Activated T-helper 1 cell treated with anti-CD3 and anti-CD28 coated beads, Interleukin-2, amount 50 U/mL, for 16 hours (primary cell): ENCODE measurements at regions not wholly inside any gene's neighbourhood (a gene's known extent, or its start where the extent isn't known, plus 50 kb on each side); places are given as distances from the start of the nearest gene placed in this dataset.
"Not testable (repeated sequence)": the region's sequence is repeated elsewhere in the genome, so short reads cannot be mapped to it uniquely, and the experiment has no call there.

ENCODE experiments used
- DNase-seq, 2 donors: peaks; one replicate each; pipeline ENCODE4 v3.0.0-alpha.2; 2020; ENCODE audit warnings: low read depth in 1 of 2, low spot score in 1 of 2

DNA sequence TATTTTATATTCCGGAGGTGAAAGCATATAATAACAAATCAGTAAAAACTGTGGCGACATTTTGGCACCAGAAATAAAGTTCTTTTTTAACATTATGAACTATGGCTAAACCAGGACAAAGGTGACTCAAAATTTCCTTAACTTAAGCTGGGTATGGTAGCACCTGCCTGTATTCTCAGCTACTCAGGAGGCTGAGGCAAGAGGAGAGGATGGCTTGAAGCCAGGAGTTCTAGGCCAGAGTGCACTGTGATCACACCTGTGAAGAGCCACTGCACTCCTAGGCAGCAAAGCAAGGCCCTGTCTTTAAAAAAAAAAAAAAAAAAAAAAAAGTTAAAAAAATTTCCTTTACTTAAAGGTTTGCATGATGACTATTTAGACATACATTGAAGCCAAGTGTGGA is 63.0 kb upstream of the KIF2A start:
- not testable (repeated sequence) for DNase-seq

DNA sequence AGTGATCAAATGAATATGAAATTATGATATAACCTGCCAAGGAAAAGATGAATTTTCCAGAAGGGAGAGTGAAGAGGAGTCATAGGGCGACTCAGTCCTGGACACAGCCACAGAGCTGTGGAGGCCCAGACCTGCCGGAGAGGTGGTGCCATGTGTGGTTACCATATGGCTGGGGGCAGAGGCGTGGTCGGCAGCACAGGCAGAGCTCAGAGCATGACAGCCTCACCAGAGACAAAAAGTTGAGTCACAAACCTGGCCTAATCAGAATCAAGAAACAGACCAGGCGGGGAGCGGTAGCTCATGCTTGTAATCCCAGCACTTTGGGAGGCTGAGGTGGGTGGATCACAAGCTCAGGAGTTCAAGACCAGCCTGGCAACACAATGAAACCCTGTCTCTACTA is 57.8 kb upstream of the KIF2A start:
- DNase-seq = not testable (repeated sequence)

DNA sequence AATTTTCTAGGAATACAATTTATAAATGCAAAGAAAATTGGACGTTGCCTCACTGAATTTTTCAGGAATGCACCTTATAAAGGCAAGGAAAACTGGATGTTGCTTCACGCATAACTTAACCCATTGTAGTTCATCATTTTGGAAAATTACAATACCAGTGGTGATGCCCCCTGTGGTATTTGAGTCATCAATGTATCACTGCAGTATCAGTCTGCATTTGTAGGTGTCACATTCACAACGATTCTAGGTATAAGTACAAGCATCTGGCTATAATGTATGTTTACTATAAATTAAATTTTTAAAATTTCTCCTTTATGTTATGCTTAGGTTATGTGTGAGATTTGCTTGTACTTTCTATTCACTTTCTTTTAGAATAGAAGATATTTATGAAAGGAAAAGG is 55.9 kb upstream of the KIF2A start:
- not testable (repeated sequence) for DNase-seq

DNA sequence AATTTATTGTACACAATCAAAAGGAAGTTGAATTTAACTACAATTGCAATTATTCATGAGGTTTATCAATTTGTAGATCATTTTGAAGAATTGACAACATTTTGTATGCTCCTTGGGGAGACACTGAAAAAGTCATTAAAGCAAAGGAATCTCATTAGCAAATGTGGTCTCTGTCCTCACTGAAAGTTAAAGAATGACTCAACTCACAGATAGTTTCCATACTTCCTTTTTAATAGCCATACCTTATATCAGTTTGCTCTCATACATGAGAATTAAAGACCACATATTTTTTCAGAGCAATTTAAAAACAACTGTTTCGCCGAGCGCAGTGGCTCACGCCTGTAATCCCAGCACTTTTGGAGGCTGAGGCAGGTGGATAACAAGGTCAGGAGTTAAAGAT is 55.1 kb upstream of the KIF2A start:
- not testable (repeated sequence) for DNase-seq

DNA sequence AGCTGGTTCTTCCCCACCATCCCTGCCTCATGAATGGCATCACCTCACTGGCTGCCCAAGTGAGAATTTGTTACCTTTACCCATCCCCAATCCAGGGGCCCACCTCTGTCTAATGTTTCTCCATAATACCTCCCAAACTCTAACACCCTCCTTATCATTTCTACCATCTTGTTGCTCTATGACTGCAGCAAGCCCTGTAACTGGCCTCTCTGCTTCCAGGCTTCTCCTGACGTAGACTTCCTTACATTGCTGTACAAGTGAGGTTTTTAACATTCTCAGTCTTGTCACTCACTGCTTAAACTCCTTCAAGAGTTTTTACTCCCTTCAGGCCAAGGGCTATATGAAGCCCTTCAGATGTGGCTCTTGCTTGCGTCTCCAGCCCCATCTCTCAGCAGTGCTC is 53.5 kb upstream of the KIF2A start:
- not testable (repeated sequence) for DNase-seq

DNA sequence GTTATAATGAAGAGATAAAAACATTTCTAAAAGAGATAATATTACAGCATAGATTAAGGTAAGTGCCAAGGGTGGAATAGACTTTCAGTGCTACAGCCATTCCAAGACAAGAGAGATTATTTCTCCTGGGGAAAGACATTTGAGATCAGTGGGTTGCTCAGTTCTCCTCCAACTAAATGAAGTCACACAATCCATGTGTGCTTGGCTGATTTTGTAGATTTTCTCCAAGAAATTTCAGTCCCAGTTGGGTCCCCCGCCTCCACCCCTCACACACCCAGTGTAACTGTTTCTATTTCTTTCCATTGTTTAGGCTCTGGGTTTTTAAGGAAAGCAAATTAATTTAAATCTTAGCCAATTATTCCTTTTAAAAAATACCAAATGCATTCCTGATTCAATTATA is 50.5 kb upstream of the KIF2A start:
- not testable (repeated sequence) for DNase-seq

DNA sequence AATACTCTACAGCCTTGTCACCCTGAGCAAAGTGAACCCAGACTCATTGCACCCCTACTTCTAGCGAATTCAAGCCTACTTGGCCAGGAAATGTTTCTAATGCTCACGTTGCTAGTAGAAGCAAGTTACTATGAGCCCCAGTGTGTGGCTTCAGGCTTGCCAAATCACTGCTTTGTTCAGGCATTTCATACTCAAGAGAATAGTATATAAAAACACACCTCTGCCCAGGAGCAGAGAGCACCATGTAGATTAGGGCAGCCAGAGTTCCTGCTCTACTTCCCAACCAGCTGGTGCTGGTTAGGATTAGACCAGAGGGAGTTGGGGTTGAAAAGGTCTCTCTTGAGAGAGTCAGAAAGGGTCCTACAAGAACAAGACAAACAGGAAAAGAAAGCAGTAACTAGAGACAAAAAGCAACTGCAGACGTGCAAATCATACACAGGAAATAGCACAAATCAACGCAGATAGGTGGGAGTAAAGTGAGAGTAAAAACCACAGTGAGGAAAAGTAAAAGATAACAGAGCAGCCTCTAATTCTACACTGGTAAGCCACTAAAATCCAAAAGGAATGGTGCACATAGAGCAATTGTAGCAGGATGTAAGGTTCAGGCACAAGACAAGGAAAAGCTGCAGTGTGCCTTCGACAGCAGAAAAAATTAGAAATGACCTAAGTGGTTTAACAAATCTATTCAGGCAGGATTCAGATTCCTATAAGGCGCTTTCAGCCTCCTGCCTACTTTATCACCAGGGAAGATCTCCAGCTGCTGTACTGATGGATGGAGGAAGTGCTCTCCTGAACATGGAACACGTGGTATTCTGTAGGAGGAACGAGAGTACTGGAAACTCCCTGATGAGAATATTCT is 49.6 kb upstream of the KIF2A start:
- DNase-seq = no peak
